GM19023 (cell line): ENCODE measurements at regions not wholly inside any gene's neighbourhood (a gene's known extent, or its start where the extent isn't known, plus 50 kb on each side); places are given as distances from the start of the nearest gene placed in this dataset.

Experiments used
- ATAC-seq: cut with Tn5 transposase; IDR thresholded peaks from one replicate; pipeline ENCODE4 v1.9.1; 2021; ENCODE audit warnings: mild to moderate bottlenecking, moderate library complexity; ENCODE audit not compliant: unreplicated experiment

DNA sequence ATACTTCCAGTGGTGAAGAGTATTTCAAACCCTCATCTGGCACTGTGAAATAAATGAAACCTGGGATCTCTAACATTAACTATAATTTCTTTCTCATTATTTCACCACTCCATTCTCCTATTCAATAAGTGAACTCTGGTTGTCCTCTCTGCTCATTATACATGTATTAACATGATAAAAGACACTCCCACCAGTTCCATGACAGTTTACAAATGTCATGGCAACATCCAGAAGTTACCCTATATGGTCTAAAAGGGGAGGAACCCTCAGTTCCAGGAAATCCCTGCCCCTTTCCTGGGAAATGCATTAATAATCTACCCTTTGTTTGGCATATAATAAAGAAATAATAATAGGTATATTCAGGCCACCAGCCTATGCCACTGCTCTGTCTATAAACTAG, 62.7 kb upstream of the BRINP3 start:
- ATAC-seq = no peak

GRCh38 chr1:190551638-190552037, 74.0 kb upstream of the BRINP3 start:
- ATAC-seq = no peak

DNA sequence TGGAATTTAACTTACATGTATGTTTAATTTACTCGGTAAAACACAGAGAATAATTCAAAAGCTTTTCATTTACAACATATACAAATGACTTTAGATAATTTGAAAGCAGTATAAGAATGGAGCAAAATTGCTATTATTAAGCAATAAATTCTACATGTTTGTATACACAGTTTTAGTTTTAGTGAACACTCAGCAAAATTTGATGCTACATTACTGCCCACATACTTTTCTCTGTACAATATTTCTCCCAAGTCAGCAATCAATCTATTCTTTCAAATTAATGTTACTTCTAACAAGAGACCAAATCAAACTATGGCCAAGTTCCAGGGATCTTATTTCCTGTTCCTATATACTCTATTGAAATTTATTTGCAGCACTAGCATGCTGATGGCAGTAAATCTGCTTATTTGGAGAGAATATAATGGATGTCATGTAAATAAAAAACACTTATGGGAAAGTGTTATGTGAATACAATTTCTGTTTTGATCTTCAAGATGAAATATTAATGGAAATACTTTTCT, 82.6 kb upstream of the BRINP3 start:
- no peak for ATAC-seq

DNA sequence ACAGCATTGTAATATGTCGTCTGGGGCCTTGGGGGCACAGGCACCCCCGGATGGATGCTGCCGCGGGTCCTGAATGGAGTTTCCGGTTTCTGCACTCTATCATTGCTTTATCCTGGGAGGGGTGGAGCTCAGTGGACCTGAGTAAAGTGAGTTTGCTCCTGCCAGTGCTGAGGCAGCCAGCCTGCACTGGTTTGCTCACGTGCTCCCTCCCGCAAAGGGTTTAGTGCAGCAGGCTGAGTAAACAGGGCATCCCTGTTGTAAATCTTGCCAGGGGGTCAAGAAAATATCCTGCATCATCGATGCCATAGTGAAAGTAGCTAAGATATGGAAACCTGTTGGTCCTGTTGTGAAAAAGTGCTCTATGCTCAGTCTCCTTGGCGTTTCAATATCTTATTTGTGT, 85.6 kb upstream of the BRINP3 start:
- ATAC-seq = no peak

GRCh38 chr1:190564117-190564516, 86.5 kb upstream of the BRINP3 start:
- ATAC-seq = no peak

DNA sequence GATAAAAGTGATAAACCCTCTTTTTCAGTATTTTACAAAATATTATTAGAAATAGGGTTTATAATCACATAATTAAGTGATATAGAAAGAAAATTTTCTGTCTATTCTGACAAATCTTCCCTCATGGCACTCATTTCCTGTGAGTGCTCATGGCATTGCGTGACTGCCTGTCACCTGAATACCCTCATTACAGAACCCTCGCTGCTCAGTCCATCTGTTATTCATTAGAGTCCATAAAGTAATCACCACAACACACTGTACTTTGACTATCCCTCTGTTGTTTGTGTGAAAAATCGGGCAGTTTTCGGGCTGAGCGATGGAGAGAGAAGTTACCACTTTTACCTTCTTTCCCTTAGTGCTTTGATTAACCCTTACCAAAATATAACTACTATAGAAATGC, 100.4 kb upstream of the BRINP3 start:
- ATAC-seq = no peak

DNA sequence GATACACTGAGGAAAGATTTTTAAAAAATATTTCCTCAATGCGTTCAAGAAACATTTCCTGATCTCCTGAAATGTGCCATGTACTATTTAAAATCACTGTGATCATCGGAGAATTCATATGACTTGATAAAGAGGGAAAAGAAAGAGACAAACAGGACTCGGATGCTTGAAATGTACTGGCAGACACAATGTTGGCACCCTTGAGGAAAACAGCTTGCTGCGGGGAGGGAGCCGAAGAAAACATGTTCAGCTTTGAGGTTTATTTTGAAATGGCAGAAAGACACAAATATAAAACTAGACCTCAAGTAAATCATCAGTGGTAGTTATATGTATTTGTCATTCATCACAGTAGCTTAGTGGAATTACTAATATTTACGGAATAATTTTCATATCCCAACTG, 100.9 kb upstream of the BRINP3 start:
- no peak for ATAC-seq

- ATAC-seq = no peak
Observed at GRCh38 chr1:190579552-190580193, 102.0 kb upstream of the BRINP3 start.

DNA sequence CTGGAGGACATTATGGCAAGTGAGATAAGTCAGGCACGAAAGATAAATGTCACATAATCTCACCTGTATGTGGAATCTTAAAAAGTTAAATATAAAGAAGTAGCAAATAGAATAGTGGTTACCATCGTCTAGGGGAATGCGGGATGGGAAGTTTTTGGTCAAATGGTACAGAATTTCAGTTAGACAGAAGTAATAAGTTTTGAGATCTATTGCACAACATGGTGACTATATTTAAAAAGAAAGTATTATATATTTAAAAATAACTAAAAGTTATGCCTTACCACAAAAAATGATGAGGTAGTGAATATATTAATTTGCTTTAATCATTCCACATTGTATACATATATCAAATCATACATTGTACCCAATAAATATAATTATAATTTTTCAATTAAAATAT, 106.2 kb upstream of the BRINP3 start:
- ATAC-seq = no peak

DNA sequence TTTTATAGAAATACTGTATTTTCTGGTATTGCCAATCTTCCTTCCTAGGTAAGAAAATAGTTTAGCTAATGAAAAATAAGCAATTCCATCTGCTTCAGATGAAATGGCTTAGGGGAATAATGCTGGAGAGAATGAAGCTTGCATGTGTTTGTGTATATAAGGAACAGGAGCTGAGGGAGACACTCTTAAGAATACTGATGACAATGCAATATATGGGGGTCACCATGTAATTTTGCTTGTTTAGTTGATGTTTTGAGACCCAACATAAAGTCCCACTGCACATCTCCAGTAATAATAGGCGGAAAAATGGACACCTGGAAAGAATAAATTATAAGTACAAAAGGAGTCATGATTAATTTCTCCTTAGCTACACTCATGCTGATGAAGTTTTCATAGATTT, 110.8 kb upstream of the BRINP3 start:
- no peak for ATAC-seq

- no peak for ATAC-seq
Observed at GRCh38 chr1:190595438-190595837, 117.8 kb upstream of the BRINP3 start.

GRCh38 chr1:190597294-190597693, 119.6 kb upstream of the BRINP3 start:
- no peak for ATAC-seq

DNA sequence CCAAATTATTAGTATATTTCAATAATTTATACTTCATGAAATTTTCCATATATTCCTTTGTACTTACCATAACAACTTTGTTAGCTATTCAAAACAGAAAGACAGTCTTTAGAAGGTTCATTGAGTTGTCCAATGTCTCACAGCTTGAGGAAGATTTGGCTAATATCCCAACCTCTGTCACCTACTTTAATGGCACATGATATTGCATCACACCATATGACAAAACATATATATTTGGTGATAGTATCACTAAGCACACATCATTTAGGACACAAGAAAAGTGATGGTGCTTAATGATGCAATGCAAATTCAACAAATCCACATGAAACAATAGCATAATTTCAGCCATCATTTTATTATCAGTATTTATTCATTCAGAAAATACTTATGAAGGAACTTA, 122.0 kb upstream of the BRINP3 start:
- ATAC-seq = no peak

DNA sequence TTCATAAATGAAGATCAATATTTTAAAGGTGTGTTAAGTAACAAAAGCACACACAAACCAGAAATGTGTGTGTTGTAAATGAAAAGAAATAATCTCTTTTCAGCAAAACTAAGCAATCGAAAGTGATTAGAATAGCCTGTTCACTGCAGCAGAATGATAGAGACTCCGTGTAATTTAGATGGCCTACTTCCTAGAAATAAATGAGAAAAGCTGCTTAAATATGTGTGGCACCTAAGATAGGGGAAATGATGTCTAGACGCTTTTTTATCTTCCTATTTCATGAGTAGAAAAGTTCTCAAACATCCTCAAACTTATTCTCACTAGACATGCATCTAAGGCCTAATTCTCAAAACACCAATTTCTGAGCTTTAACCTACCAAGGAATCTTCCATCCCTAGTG, 124.7 kb upstream of the BRINP3 start:
- ATAC-seq = no peak

- ATAC-seq = no peak
Observed at GRCh38 chr1:190608282-190608681, 130.6 kb upstream of the BRINP3 start.

DNA sequence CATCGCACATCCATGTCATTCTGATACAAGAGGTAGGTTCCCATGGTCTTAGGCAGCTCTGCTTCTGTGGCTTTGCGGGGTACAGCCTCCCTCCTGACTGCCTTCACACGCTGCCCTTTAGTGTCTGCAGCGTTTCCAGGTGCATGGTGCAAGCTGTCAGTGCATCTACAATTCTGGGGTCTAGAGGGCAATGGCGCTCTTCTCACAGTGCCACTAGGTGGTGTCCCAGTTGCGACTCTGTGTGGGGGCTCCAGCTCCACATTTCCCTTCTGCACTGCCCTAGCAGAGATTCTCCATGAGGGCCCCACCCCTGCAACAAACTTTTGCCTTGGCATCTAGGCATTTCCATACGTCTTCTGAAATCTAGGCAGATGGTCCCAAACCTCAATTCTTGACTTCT, 138.2 kb upstream of the BRINP3 start:
- ATAC-seq = no peak

- ATAC-seq = no peak
Observed at GRCh38 chr1:190616235-190616634, 138.6 kb upstream of the BRINP3 start.

- ATAC-seq = no peak
Observed at GRCh38 chr1:190619724-190620123, 142.1 kb upstream of the BRINP3 start.

- no peak for ATAC-seq
Observed at GRCh38 chr1:190633488-190633887, 155.8 kb upstream of the BRINP3 start.

DNA sequence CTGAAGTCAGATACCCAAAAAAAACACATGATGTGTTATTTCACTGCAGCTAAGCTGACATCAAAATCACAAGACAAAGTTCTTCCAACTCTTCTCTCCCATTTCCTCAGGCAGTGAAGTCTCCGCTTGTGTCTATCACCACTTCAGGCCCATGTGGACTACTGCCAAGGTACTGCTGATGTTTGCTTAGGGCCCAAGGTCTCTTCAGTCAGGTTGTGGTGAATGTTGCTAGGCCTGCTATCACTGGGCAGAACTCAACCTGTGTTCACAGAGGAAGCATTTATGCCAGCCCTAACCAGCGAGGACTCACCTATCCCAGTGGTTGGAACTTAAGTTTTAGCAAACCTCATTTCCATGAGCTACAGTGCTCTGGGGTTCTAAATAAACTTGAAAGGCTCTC, 156.5 kb upstream of the BRINP3 start:
- no peak for ATAC-seq

GRCh38 chr1:190649553-190649952, 171.9 kb upstream of the BRINP3 start:
- ATAC-seq = no peak

DNA sequence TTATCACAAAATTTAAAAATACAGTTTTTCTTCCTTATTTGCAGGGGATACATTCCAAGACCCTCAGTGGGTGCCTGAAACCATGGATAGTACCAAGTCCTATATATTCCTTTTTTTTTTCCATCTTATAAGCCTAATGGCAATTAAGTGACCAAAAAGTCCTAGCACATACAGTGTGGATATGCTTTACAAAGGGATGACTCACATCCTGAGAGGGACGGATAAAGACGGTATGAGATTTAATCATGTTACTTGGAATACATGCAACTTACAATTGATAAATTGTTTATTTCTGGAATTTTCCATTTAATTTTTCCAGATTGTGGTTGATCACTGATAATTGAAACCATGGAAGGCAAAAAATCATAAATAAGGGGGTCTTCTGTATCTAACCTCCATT, 181.2 kb upstream of the BRINP3 start:
- ATAC-seq = no peak

GRCh38 chr1:190663962-190664361, 186.3 kb upstream of the BRINP3 start:
- ATAC-seq = no peak
